Loucy (cell line): ENCODE measurements at regions not wholly inside any gene's neighbourhood (a gene's known extent, or its start where the extent isn't known, plus 50 kb on each side); places are given as distances from the start of the nearest gene placed in this dataset.

Experiments
- H2AFZ ChIP-seq: fragments of 200-600 bp; sonication (generic); 2 replicates; pipeline ENCODE4 v1.6.0; 2016; ENCODE audit warnings: antibody characterized with exemption, mild to moderate bottlenecking, low read length, moderate library complexity
- H3F3A ChIP-seq: fragments of 200-600 bp; 2 replicates; pipeline ENCODE4 v1.6.0; 2016; ENCODE audit warnings: antibody characterized with exemption, low read depth, mild to moderate bottlenecking
- H3K27me3 ChIP-seq: fragments of 200-600 bp; sonication (generic); 2 replicates; pipeline ENCODE4 v1.6.1; 2014; ENCODE audit warnings: low read length, mild to moderate bottlenecking; ENCODE audit not compliant: insufficient read depth, poor library complexity, severe bottlenecking
- H3K36me3 ChIP-seq: fragments of 200-600 bp; sonication (generic); 2 replicates; pipeline ENCODE4 v1.6.1; 2016; ENCODE audit warnings: low read length; ENCODE audit not compliant: insufficient read depth
- H3K4me1 ChIP-seq: fragments of 200-600 bp; sonication (generic); 2 replicates; pipeline ENCODE4 v1.5.1; 2014; ENCODE audit warnings: low read length, mild to moderate bottlenecking; ENCODE audit not compliant: insufficient read depth, poor library complexity, severe bottlenecking
- H3K4me2 ChIP-seq: fragments of 200-600 bp; sonication (generic); 2 replicates; pipeline ENCODE4 v1.6.0; 2014; ENCODE audit warnings: antibody characterized with exemption, low read length, low read depth, mild to moderate bottlenecking; ENCODE audit not compliant: poor library complexity, severe bottlenecking
- H3K4me3 ChIP-seq: fragments of 200-600 bp; sonication (generic); 2 replicates; pipeline ENCODE4 v1.5.1; 2014; ENCODE audit warnings: low read length, mild to moderate bottlenecking, mixed read lengths; ENCODE audit not compliant: poor library complexity, severe bottlenecking
- H3K79me2 ChIP-seq: fragments of 200-600 bp; sonication (generic); 2 replicates; pipeline ENCODE4 v1.6.1; 2014; ENCODE audit warnings: low read length; ENCODE audit not compliant: insufficient read depth
- H3K9ac ChIP-seq: fragments of 200-600 bp; sonication (generic); 2 replicates; pipeline ENCODE4 v1.6.0; 2014; ENCODE audit warnings: mild to moderate bottlenecking, low read depth, low read length, moderate library complexity; ENCODE audit not compliant: poor library complexity, severe bottlenecking
- H3K9me2 ChIP-seq: fragments of 200-600 bp; sonication (generic); replicated peaks from 2 replicates; pipeline ENCODE4 v1.6.1; 2016; ENCODE audit warnings: low read depth, low read length, mixed read lengths
- H3K9me3 ChIP-seq: fragments of 200-600 bp; sonication (generic); 2 replicates; pipeline ENCODE4 v1.6.1; 2014; ENCODE audit warnings: mild to moderate bottlenecking, antibody characterized with exemption, low read length, low read depth; ENCODE audit not compliant: insufficient read depth
- H4K20me1 ChIP-seq: fragments of 200-600 bp; sonication (generic); 2 replicates; pipeline ENCODE4 v1.6.0; 2014; ENCODE audit warnings: antibody characterized with exemption, low read length, mild to moderate bottlenecking; ENCODE audit not compliant: insufficient read depth, poor library complexity, severe bottlenecking
- EZH2phosphoT487 ChIP-seq: fragments of 200-600 bp; IDR thresholded peaks from 2 replicates; pipeline ENCODE4 v1.6.1; 2018; ENCODE audit warnings: antibody characterized with exemption, mild to moderate bottlenecking, moderate library complexity, borderline replicate concordance
- TF ChIP-seq, protein P1 (sequence below): fragments of 200-600 bp; sonication (generic); conservative IDR thresholded peaks from 2 replicates; pipeline ENCODE4 v1.5.1; 2014; ENCODE audit warnings: mild to moderate bottlenecking, antibody characterized with exemption, low read length

GRCh38 chr12:113569806-113570205 is 98.1 kb upstream of the LHX5 start:
- no peaks in the 10 kb centered on the region for H4K20me1 ChIP-seq
- no peak overlapping the region for H2AFZ ChIP-seq
- H3F3A ChIP-seq: no peaks in the 10 kb centered on the region
- no peaks in the 10 kb centered on the region for H3K36me3 ChIP-seq
- no peaks in the 10 kb centered on the region for H3K27me3 ChIP-seq
- H3K9me2 ChIP-seq: no peaks in the 10 kb centered on the region
- no peak for TF ChIP-seq EZH2phosphoT487
- TF ChIP-seq, protein P1, sequence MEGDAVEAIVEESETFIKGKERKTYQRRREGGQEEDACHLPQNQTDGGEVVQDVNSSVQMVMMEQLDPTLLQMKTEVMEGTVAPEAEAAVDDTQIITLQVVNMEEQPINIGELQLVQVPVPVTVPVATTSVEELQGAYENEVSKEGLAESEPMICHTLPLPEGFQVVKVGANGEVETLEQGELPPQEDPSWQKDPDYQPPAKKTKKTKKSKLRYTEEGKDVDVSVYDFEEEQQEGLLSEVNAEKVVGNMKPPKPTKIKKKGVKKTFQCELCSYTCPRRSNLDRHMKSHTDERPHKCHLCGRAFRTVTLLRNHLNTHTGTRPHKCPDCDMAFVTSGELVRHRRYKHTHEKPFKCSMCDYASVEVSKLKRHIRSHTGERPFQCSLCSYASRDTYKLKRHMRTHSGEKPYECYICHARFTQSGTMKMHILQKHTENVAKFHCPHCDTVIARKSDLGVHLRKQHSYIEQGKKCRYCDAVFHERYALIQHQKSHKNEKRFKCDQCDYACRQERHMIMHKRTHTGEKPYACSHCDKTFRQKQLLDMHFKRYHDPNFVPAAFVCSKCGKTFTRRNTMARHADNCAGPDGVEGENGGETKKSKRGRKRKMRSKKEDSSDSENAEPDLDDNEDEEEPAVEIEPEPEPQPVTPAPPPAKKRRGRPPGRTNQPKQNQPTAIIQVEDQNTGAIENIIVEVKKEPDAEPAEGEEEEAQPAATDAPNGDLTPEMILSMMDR: no peak
- no peak overlapping the region for H3K4me3 ChIP-seq
- no peaks in the 10 kb centered on the region for H3K79me2 ChIP-seq
- H3K4me1 ChIP-seq: no peaks in the 10 kb centered on the region
- no peak overlapping the region for H3K9ac ChIP-seq
- H3K4me2 ChIP-seq: no peak overlapping the region
- H3K9me3 ChIP-seq: no peaks in the 10 kb centered on the region

GRCh38 chr12:113568021-113568420 is 96.3 kb upstream of the LHX5 start:
- TF ChIP-seq, protein P1: no peak
- no peak for TF ChIP-seq EZH2phosphoT487

GRCh38 chr12:113565368-113565767 is 93.7 kb upstream of the LHX5 start:
- Histone ChIP-seq H3F3A (no peaks in the 10 kb centered on the region), H3K9ac (no peak overlapping the region), H3K4me2 (no peak overlapping the region), H3K9me2 (no peaks in the 10 kb centered on the region), H3K4me1 (no peaks in the 10 kb centered on the region), H3K4me3 (no peak overlapping the region), H3K79me2 (no peaks in the 10 kb centered on the region), H3K27me3 (no peaks in the 10 kb centered on the region), H2AFZ (no peak overlapping the region), H4K20me1 (no peaks in the 10 kb centered on the region), H3K36me3 (no peaks in the 10 kb centered on the region), H3K9me3 (no peaks in the 10 kb centered on the region; the same call in 1 of the 2 replicates)
- no peak for TF ChIP-seq EZH2phosphoT487
- TF ChIP-seq, protein P1: no peak

More at GRCh38 chr12:113568021-113568420, 96.3 kb upstream of the LHX5 start:
- Histone ChIP-seq H2AFZ (no peak overlapping the region), H3K79me2 (no peaks in the 10 kb centered on the region), H3K27me3 (no peaks in the 10 kb centered on the region), H3K9me2 (no peaks in the 10 kb centered on the region), H3K9ac (no peak overlapping the region), H3F3A (no peaks in the 10 kb centered on the region), H3K36me3 (no peaks in the 10 kb centered on the region), H3K4me2 (no peak overlapping the region), H4K20me1 (no peaks in the 10 kb centered on the region), H3K9me3 (no peaks in the 10 kb centered on the region; the same call in 1 of the 2 replicates), H3K4me1 (no peaks in the 10 kb centered on the region), H3K4me3 (no peak overlapping the region)
